ENCODE measurements at regions not wholly inside any gene's neighbourhood (a gene's known extent, or its start where the extent isn't known, plus 50 kb on each side); places are given as distances from the start of the nearest gene placed in this dataset.

DNA sequence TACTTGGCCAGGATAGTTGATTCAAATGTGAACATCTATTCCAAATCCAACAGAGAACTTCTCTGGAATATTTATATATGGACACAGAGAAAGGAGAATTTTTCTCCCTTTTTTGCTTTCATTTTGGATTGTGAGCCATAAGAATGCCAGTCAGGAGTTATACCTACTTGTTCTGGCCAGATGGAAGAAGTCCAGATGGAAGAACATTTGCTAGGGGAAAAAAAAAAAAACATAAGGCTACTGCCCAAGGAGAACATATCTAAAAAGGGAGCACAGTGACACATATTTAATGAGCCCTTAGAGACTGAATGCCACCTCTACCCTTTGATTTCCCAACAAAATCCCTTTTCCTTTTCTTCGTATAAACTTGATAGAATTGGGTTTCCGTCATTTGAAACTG is 61.7 kb upstream of the PPP2R2B start:
- TF ChIP-seq, protein P1, sequence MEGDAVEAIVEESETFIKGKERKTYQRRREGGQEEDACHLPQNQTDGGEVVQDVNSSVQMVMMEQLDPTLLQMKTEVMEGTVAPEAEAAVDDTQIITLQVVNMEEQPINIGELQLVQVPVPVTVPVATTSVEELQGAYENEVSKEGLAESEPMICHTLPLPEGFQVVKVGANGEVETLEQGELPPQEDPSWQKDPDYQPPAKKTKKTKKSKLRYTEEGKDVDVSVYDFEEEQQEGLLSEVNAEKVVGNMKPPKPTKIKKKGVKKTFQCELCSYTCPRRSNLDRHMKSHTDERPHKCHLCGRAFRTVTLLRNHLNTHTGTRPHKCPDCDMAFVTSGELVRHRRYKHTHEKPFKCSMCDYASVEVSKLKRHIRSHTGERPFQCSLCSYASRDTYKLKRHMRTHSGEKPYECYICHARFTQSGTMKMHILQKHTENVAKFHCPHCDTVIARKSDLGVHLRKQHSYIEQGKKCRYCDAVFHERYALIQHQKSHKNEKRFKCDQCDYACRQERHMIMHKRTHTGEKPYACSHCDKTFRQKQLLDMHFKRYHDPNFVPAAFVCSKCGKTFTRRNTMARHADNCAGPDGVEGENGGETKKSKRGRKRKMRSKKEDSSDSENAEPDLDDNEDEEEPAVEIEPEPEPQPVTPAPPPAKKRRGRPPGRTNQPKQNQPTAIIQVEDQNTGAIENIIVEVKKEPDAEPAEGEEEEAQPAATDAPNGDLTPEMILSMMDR (IDR thresholded peaks at IDR 0.05): no peak
- TF ChIP-seq POLR2A (IDR thresholded peaks at IDR 0.05): no peak
